ENCODE measurements at regions not wholly inside any gene's neighbourhood (a gene's known extent, or its start where the extent isn't known, plus 50 kb on each side); places are given as distances from the start of the nearest gene placed in this dataset.

DNA sequence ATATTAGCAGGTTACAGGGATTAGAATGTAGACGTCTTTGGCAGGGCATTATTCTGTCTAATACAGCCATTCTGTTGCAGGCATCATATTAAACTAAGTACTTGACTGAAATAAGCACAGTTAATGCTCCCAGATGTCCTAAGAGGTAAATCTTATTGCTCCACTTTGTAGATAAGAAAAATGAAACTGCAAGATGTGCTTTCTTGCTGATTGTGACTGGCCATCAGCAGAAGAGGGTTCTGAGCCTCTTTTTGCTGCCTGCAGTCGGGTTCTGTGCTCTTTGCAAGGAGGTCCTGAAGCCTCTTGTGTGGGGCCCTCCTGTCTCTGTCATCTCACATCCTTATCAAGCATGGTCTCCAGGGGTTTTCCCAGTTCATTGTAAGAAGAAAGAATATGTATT lies 167.1 kb downstream of the KCNJ2 start:
- no peak for DNase-seq (ENCODE audit: low read depth)
- TF ChIP-seq, protein P1, sequence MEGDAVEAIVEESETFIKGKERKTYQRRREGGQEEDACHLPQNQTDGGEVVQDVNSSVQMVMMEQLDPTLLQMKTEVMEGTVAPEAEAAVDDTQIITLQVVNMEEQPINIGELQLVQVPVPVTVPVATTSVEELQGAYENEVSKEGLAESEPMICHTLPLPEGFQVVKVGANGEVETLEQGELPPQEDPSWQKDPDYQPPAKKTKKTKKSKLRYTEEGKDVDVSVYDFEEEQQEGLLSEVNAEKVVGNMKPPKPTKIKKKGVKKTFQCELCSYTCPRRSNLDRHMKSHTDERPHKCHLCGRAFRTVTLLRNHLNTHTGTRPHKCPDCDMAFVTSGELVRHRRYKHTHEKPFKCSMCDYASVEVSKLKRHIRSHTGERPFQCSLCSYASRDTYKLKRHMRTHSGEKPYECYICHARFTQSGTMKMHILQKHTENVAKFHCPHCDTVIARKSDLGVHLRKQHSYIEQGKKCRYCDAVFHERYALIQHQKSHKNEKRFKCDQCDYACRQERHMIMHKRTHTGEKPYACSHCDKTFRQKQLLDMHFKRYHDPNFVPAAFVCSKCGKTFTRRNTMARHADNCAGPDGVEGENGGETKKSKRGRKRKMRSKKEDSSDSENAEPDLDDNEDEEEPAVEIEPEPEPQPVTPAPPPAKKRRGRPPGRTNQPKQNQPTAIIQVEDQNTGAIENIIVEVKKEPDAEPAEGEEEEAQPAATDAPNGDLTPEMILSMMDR (IDR thresholded peaks at IDR 0.05; ENCODE audit: low read depth, low read length, missing control alignments), result no peak
- H3K4me3 ChIP-seq (ENCODE audit: low read depth, low read length), result no peak overlapping the region
- in situ Hi-C loops (cut with HindIII; ENCODE audit: low sequenced_read_pairs), result no loop called here

DNA sequence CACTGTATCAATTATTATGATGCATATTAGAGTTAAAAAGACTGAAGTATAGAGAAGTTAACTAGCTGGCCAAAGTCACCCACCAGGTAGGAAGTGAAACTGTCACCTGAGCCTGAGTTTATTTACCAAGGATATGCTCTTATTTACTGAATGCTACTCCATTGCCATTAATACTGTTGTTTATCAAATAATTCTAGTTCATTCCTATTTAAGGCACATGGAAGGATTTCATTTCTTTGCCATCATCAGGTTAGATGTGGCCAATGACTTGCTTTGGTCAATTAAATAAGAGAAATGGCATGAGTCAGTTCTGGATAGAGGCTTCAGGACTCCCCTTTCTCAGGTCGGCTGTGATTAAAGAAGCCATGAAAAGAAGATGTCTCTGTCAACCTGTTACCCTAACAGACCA lies 169.6 kb downstream of the KCNJ2 start:
- TF ChIP-seq, protein P1 (IDR thresholded peaks at IDR 0.05; ENCODE audit: low read depth, low read length, missing control alignments), result no peak
- DNase-seq (ENCODE audit: low read depth), result no peak
- no peak overlapping the region for H3K4me3 ChIP-seq (ENCODE audit: low read depth, low read length)
- in situ Hi-C loops (cut with HindIII; ENCODE audit: low sequenced_read_pairs), result no loop called here

DNA sequence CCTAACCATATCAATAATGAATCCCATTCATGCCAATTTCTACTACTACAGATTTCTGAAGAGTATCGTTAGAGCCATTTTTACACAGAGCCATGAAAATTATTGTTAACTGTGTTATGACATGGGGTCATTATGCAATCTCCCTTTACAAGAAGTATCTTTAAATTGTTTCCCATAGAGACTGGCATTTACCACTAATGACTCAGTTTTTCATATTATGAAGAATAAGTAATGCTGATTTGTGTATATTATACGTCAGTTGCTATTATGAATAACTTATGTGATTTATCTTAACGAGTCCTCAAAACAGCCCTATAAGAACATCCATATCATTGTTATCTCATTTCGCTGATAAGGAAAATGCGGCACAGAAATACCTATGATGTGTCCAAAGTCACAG lies 173.8 kb downstream of the KCNJ2 start:
- no peak for DNase-seq (ENCODE audit: low read depth)
- no peak overlapping the region for H3K4me3 ChIP-seq (ENCODE audit: low read depth, low read length)
- TF ChIP-seq, protein P1 (IDR thresholded peaks at IDR 0.05; ENCODE audit: low read depth, low read length, missing control alignments), result no peak
- in situ Hi-C loops (cut with HindIII; ENCODE audit: low sequenced_read_pairs), result no loop called here

DNA sequence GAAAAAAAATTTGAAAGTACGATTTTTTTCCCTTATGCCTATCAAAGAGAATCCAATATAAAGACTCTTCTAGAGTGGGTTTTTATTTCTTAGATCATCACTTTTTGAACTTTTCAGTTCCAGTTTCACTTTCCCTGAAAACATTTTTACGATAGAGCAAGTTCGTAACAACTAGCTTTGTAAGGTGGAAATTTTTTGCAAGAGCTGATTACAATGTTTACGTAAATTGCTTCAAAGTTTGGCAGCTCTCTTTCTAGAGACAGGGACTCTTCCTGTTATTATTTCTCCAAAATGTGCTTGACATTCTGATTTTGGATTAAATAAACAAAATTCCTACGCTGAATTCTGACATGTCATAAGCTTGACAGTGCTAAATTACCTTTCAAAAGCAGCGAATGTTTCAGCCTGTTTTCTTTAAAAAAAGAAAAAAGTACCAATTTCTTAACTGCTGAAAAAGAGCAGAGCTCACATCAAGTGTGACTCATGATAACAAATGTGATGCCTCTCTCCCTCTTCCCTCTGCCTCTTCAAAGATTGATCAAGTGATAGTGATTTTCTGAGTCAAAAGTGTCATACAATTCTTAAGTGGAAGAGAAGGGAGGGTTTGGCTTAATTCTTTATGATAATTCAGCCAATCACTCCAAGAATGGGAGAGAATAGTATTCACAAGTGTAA lies 175.2 kb downstream of the KCNJ2 start:
- H3K4me3 ChIP-seq (ENCODE audit: low read depth, low read length), result no peak overlapping the region
- TF ChIP-seq, protein P1 (IDR thresholded peaks at IDR 0.05; ENCODE audit: low read depth, low read length, missing control alignments), result no peak
- no peak for DNase-seq (ENCODE audit: low read depth)
- in situ Hi-C loops (cut with HindIII; ENCODE audit: low sequenced_read_pairs), result no loop called here

DNA sequence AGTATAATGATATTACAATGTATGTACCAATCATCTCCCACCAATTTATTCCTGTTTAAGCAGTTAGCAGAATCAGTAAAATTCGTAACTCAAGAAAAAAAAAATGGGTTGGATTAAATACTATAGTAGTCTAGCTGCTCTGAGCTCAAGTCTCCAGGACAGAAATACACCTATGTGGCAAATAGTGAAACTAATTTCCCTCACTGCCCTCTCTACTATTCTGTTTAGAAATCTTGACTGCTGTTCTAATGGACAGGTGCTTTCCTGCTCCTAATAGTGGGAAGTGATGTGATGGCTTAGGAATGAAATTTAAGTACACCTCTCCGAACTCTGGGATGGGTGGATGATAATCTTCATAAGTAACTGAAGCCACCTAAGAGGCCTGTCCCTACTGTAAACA lies 175.7 kb downstream of the KCNJ2 start:
- DNase-seq (ENCODE audit: low read depth), result no peak
- in situ Hi-C loops (cut with HindIII; ENCODE audit: low sequenced_read_pairs), result no loop called here
- H3K4me3 ChIP-seq (ENCODE audit: low read depth, low read length), result no peak overlapping the region
- TF ChIP-seq, protein P1 (IDR thresholded peaks at IDR 0.05; ENCODE audit: low read depth, low read length, missing control alignments), result no peak

DNA sequence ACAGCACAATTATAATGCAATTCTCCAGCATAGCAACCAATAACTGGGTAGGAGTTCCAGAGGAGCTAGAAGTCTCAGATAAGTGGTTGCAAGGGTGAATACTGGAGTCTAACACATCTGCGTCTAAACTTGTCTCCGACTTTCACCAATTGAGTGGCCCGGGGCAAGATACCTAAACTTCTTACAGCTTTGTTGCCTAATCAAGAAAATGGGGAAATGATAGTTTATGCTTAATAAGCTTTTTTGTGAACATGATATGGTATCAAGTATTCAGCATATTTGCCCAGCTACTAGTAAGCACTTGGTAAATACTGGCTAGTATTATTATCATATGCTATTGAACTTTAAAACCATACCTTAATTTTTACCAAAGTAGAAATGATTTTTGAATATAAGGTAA lies 183.5 kb downstream of the KCNJ2 start:
- H3K4me3 ChIP-seq (ENCODE audit: low read depth, low read length), result no peak overlapping the region
- TF ChIP-seq, protein P1 (IDR thresholded peaks at IDR 0.05; ENCODE audit: low read depth, low read length, missing control alignments), result no peak
- in situ Hi-C loops (cut with HindIII; ENCODE audit: low sequenced_read_pairs), result no loop called here
- DNase-seq (ENCODE audit: low read depth), result no peak

Data from astrocyte of the cerebellum (primary cell).